ENCODE measurements at regions not wholly inside any gene's neighbourhood (a gene's known extent, or its start where the extent isn't known, plus 50 kb on each side); places are given as distances from the start of the nearest gene placed in this dataset.

- intact Hi-C loops (cut with DNase I) = no loop called here
- Histone ChIP-seq H3K4me3 (no peak overlapping the region), H3K27me3 (no peaks in the 10 kb centered on the region), H3K36me3 (no peaks in the 10 kb centered on the region), H3K27ac (no peak overlapping the region), H3K4me1 (no peaks in the 10 kb centered on the region), H3K9me3 (no peaks in the 10 kb centered on the region)
- 40 to 46% methylated on average over 3 of the region's 3 CpGs for WGBS, 2 donors
- no peak for DNase-seq
- TF ChIP-seq CTCF (IDR thresholded peaks at IDR 0.05) (no peak), POLR2A (IDR thresholded peaks at IDR 0.05) (no peak)
Observed at GRCh38 chr4:157572951-157573350, 352.4 kb downstream of the GRIA2 start.

- no peaks in the 10 kb centered on the region for H3K36me3 ChIP-seq
Observed at GRCh38 chr4:157572284-157572683, 351.8 kb downstream of the GRIA2 start.

GRCh38 chr4:157564771-157565170, 344.2 kb downstream of the GRIA2 start:
- no peaks in the 10 kb centered on the region for H3K27me3 ChIP-seq
- H3K36me3 ChIP-seq = no peaks in the 10 kb centered on the region
- DNase-seq = no peak
- H3K4me1 ChIP-seq = peaks cover 0 to 11% (median 0%) of the 10 kb centered on the region in 3 donors
- intact Hi-C loops (cut with DNase I) = no loop called here
- H3K4me3 ChIP-seq = no peak overlapping the region
- 20 to 33% methylated on average over 1 to 2 of the region's 2 CpGs for WGBS, 2 donors
- no peaks in the 10 kb centered on the region for H3K9me3 ChIP-seq
- TF ChIP-seq CTCF (IDR thresholded peaks at IDR 0.05) (no peak), POLR2A (IDR thresholded peaks at IDR 0.05) (no peak)
- H3K27ac ChIP-seq = no peak overlapping the region

More at GRCh38 chr4:157572284-157572683, 351.8 kb downstream of the GRIA2 start:
- Histone ChIP-seq H3K9me3 (no peaks in the 10 kb centered on the region), H3K4me1 (no peaks in the 10 kb centered on the region), H3K27ac (no peak overlapping the region), H3K27me3 (no peaks in the 10 kb centered on the region), H3K4me3 (no peak overlapping the region)
- WGBS, 2 donors = 68 to 69% methylated on average over 2 of the region's 2 CpGs
- DNase-seq = no peak
- intact Hi-C loops (cut with DNase I) = no loop called here
- no peak for TF ChIP-seq POLR2A (IDR thresholded peaks at IDR 0.05)
- no peak for TF ChIP-seq CTCF (IDR thresholded peaks at IDR 0.05)

- Histone ChIP-seq H3K27me3 (no peaks in the 10 kb centered on the region), H3K4me3 (no peak overlapping the region), H3K27ac (no peak overlapping the region), H3K9me3 (no peaks in the 10 kb centered on the region), H3K36me3 (no peaks in the 10 kb centered on the region), H3K4me1 (peaks cover 0 to 11% (median 0%) of the 10 kb centered on the region in 3 donors)
- no peak for DNase-seq
- TF ChIP-seq CTCF (IDR thresholded peaks at IDR 0.05) (no peak), POLR2A (IDR thresholded peaks at IDR 0.05) (no peak)
- intact Hi-C loops (cut with DNase I) = no loop called here
- 51 to 65% methylated on average over 2 of the region's 2 CpGs for WGBS, 2 donors
Observed at GRCh38 chr4:157564218-157564617, 343.7 kb downstream of the GRIA2 start.

GRCh38 chr4:157558016-157558415, 337.5 kb downstream of the GRIA2 start:
- Histone ChIP-seq H3K36me3 (no peaks in the 10 kb centered on the region), H3K9me3 (no peaks in the 10 kb centered on the region), H3K27ac (no peak overlapping the region), H3K4me1 (no peaks in the 10 kb centered on the region), H3K4me3 (no peak overlapping the region), H3K27me3 (no peaks in the 10 kb centered on the region)
- 17 to 46% methylated on average over 1 to 2 of the region's 2 CpGs for whole genome bisulfite sequencing, 2 donors
- intact Hi-C loops (cut with DNase I) = no loop called here
- TF ChIP-seq POLR2A (IDR thresholded peaks at IDR 0.05) (no peak), CTCF (IDR thresholded peaks at IDR 0.05) (no peak)
- DNase-seq = no peak

Data from esophagus squamous epithelium (tissue), 5 donors.